ENCODE measurements at regions not wholly inside any gene's neighbourhood (a gene's known extent, or its start where the extent isn't known, plus 50 kb on each side); places are given as distances from the start of the nearest gene placed in this dataset.
"Not testable (repeated sequence)": the region's sequence is repeated elsewhere in the genome, so short reads cannot be mapped to it uniquely, and the experiment has no call there.

DNA sequence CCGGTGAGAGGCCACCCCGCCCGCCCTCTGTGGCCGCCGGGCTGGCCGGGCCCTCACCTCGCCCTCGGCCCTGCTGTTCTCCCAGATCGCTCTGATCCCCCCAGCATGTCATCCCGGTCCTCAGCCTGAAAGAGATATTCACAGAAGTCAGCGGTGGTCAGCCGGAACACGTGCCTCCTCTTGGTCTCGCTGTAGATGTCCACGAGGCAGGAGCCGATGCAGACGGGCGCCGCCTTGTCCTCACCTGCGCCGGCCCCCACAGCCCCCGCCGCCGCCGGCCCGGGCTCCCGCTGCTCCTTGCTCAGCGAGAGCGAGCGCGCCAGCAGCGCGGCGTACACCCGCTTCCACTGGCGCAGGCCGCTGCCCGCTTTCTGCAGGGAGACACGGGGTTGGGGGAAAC is 468.6 kb downstream of the TP53TG3F start:
- TF ChIP-seq EP300, POLR2A (IDR thresholded peaks at IDR 0.05): not testable (repeated sequence)
- TF ChIP-seq, protein P1, sequence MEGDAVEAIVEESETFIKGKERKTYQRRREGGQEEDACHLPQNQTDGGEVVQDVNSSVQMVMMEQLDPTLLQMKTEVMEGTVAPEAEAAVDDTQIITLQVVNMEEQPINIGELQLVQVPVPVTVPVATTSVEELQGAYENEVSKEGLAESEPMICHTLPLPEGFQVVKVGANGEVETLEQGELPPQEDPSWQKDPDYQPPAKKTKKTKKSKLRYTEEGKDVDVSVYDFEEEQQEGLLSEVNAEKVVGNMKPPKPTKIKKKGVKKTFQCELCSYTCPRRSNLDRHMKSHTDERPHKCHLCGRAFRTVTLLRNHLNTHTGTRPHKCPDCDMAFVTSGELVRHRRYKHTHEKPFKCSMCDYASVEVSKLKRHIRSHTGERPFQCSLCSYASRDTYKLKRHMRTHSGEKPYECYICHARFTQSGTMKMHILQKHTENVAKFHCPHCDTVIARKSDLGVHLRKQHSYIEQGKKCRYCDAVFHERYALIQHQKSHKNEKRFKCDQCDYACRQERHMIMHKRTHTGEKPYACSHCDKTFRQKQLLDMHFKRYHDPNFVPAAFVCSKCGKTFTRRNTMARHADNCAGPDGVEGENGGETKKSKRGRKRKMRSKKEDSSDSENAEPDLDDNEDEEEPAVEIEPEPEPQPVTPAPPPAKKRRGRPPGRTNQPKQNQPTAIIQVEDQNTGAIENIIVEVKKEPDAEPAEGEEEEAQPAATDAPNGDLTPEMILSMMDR (IDR thresholded peaks at IDR 0.05) = not testable (repeated sequence)
